ENCODE measurements at regions not wholly inside any gene's neighbourhood (a gene's known extent, or its start where the extent isn't known, plus 50 kb on each side); places are given as distances from the start of the nearest gene placed in this dataset.

DNA sequence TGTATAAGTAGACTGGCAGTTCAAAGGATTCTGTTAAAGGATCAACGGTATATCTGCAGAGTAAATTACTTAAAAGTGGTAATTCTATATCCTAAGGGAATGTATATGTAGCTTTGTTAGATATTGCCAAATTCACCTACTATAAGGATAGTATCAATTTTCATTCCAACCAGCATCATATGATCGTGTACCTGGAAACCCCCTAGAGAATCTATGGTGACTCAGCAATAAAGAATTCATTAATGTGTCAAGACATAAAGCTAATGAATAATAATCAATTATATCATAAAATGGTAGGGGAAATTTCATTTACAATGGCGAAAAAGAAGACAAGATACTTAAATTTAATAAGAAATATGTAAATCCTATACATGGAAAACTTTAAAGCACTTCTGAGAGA, 234.1 kb upstream of the ACTBL2 start (continued):
- TF ChIP-seq CHD7 (IDR thresholded peaks at IDR 0.05; ENCODE audit: insufficient replicate concordance, low read length) = no peak
- no peak for TF ChIP-seq E2F6 (IDR thresholded peaks at IDR 0.05)
- no peak for TF ChIP-seq RAD21 (IDR thresholded peaks at IDR 0.05 in 1 of 2, conservative IDR thresholded peaks at IDR 0.05 in 1 of 2; ENCODE audit: low read depth in 2 of 2, low read length in 2 of 2)
- TF ChIP-seq RXRA (IDR thresholded peaks at IDR 0.05; ENCODE audit: insufficient read depth, low read depth, low read length) = no peak
- no peak for TF ChIP-seq EP300 (IDR thresholded peaks at IDR 0.05; ENCODE audit: borderline replicate concordance in 1 of 2, low read depth in 2 of 2, low read length in 2 of 2)
- no peak for TF ChIP-seq SUZ12 (IDR thresholded peaks at IDR 0.05; ENCODE audit: low read length)
- TF ChIP-seq SP2 (IDR thresholded peaks at IDR 0.05; ENCODE audit: low read length) = no peak

Data from H1 (cell line).